ENCODE measurements at regions not wholly inside any gene's neighbourhood (a gene's known extent, or its start where the extent isn't known, plus 50 kb on each side); places are given as distances from the start of the nearest gene placed in this dataset.

DNA sequence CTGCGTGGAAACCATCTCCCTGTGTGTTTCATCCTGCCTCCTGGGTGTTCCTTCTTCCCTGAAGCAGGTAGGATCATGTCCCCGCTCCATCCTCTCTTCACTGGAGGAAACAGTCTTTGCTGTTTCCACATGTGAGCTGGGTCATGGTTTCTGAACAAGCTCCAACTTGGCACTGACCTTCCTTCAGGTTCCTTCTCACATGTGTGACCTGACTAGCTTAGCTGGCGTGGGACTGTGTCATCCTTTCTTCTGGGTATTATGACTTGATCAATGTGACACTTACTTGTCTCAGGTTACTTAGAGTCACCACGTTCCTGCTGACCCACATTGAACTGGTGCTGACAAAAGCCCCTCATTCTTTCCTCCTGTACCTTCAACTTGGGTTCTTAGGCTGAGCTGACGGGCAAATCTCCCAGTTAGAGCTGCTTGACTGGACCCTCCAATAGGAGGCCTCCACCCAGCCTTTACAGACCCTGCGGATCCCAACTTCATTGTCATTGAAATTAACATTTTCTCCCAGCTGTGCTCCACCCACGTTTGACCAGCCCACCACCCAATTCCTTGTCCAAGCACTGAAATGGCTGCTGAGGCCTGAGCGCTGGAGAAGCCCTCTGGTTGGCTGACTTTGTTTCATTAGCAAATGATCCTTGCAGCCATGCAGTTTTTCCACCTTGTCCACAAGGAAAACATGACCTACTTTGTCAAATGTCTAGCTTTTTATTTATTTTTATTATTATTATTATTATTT lies 128.1 kb downstream of the DDX1 start:
- TF ChIP-seq POLR2A (IDR thresholded peaks at IDR 0.05) = no peak
- TF ChIP-seq, protein P1, sequence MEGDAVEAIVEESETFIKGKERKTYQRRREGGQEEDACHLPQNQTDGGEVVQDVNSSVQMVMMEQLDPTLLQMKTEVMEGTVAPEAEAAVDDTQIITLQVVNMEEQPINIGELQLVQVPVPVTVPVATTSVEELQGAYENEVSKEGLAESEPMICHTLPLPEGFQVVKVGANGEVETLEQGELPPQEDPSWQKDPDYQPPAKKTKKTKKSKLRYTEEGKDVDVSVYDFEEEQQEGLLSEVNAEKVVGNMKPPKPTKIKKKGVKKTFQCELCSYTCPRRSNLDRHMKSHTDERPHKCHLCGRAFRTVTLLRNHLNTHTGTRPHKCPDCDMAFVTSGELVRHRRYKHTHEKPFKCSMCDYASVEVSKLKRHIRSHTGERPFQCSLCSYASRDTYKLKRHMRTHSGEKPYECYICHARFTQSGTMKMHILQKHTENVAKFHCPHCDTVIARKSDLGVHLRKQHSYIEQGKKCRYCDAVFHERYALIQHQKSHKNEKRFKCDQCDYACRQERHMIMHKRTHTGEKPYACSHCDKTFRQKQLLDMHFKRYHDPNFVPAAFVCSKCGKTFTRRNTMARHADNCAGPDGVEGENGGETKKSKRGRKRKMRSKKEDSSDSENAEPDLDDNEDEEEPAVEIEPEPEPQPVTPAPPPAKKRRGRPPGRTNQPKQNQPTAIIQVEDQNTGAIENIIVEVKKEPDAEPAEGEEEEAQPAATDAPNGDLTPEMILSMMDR (IDR thresholded peaks at IDR 0.05) = no peak

All from thyroid gland (tissue), 4 donors.